Mucosa of rectum (tissue), 2 donors: ENCODE measurements at regions not wholly inside any gene's neighbourhood (a gene's known extent, or its start where the extent isn't known, plus 50 kb on each side); places are given as distances from the start of the nearest gene placed in this dataset.
"Not testable (repeated sequence)": the region's sequence is repeated elsewhere in the genome, so short reads cannot be mapped to it uniquely, and the experiment has no call there.

ENCODE experiments used
- H3K27ac ChIP-seq, 2 donors: one replicate each; pipeline ENCODE4 v1.7.0; 2013; ENCODE audit warnings: inconsistent platforms in 2 of 2, low read depth in 2 of 2, low read length in 2 of 2
- H3K27me3 ChIP-seq, 2 donors: one replicate each; pipeline ENCODE4 v1.7.0; 2013; ENCODE audit warnings: low read length in 2 of 2; ENCODE audit not compliant: control insufficient read depth in 2 of 2, insufficient read depth in 2 of 2
- H3K36me3 ChIP-seq, 2 donors: one replicate each; pipeline ENCODE4 v1.7.0; 2013; ENCODE audit warnings: low read length in 2 of 2; ENCODE audit not compliant: control insufficient read depth in 2 of 2, insufficient read depth in 2 of 2
- H3K4me1 ChIP-seq, 2 donors: one replicate each; pipeline ENCODE4 v1.7.0; 2013; ENCODE audit warnings: low read length in 2 of 2, mild to moderate bottlenecking in 1 of 2; ENCODE audit not compliant: control insufficient read depth in 2 of 2, insufficient read depth in 2 of 2
- H3K4me3 ChIP-seq, 2 donors: one replicate each; pipeline ENCODE4 v1.7.0; 2013; ENCODE audit warnings: low read length in 2 of 2
- H3K9ac ChIP-seq, 2 donors: one replicate each; pipeline ENCODE4 v1.7.0; 2013; ENCODE audit warnings: low read length in 2 of 2, low read depth in 1 of 2, mild to moderate bottlenecking in 1 of 2
- H3K9me3 ChIP-seq, 2 donors: one replicate each; pipeline ENCODE4 v1.7.0; 2013; ENCODE audit warnings: low read length in 2 of 2; ENCODE audit not compliant: control insufficient read depth in 2 of 2
- donor health status: healthy.
- donor health status: Normal muscosa, but diverticular disease.

DNA sequence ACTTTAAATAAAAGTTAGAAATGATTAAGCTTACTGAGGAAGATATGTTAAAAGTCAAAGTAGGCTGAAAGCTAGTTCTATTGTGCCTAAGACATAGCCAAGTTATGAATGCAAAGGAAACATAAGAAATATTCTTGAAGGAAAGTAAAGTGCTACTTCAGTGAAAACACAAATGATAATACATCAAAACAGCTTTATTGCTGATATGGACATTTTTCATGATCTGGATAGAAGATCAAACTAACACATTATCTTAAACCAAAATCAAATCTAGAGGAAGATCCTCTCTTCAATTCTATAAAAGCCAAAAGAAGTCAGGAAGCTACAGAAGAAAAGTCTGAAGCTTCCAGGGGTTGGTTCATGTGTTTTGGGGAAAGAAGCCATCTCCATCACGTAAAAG, 545.9 kb downstream of the COL11A1 start:
- Histone ChIP-seq H3K9ac (no peak overlapping the region), H3K27ac (no peak overlapping the region), H3K4me1 (no peaks in the 10 kb centered on the region), H3K4me3 (no peak overlapping the region), H3K36me3 (no peaks in the 10 kb centered on the region), H3K27me3 (no peaks in the 10 kb centered on the region), H3K9me3 (no peaks in the 10 kb centered on the region)

- H3K4me3 ChIP-seq = no peak overlapping the region
- no peaks in the 10 kb centered on the region for H3K9me3 ChIP-seq
- H3K9ac ChIP-seq = no peak overlapping the region
- no peaks in the 10 kb centered on the region for H3K27me3 ChIP-seq
- H3K4me1 ChIP-seq = no peaks in the 10 kb centered on the region
- no peaks in the 10 kb centered on the region for H3K36me3 ChIP-seq
- H3K27ac ChIP-seq = no peak overlapping the region
Observed at GRCh38 chr1:102550729-102551384, 554.1 kb upstream of the OLFM3 start.

DNA sequence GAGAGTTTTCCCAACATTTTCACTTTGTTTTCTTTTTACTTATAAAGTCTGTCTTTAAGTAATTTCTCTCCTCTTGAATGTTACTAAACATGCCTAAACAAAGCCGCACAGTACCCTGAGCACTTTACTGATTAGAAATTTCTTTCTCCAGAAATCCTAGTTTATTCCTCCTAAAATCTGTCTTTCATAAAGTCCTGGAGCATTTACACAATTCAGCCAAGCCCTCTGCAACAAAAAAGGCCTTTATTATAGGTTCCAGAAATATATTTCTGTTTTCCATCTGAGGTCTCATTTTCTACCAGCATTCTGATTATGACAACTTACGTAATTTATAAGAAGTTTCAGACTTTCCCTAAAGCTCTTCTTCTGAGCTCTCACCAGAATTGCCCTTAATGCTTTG, 549.5 kb upstream of the OLFM3 start:
- no peaks in the 10 kb centered on the region for H3K4me1 ChIP-seq
- H3K27me3 ChIP-seq = no peaks in the 10 kb centered on the region
- H3K27ac ChIP-seq = no peak overlapping the region

DNA sequence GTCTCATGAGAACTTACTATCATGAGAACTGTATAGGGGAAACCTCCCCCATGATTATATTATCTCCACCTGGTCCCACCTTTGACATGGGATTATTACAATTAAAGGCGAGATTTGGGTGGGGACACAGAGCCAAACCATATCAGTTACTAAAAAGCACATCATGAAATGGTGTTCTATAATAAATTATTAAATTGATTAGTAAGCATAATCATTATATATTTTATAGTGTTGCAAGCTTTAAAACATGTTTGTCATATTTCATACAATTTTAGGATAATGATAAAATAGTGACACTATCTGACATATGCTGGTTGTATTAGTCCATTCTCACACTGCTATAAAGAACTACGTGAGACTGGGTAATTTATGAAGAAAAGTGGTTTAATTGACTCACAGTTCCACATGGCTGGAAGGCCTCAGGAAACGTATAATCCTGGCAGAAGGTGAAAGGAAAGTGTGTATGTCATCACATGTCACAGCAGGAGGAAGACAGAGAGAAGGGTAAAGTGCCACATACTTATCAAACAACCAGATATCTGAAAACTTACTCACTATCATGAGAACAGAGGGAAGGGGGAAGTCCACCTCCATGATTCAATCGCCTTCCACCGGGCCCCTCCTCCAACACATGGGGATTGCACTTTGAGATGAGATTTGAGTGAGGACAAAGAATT, 539.2 kb upstream of the OLFM3 start:
- Histone ChIP-seq H3K9ac (no peak overlapping the region), H3K4me1 (no peaks in the 10 kb centered on the region), H3K27ac (no peak overlapping the region)

More for the DNA sequence above, 549.5 kb upstream of the OLFM3 start:
- H3K9me3 ChIP-seq = no peaks in the 10 kb centered on the region
- no peaks in the 10 kb centered on the region for H3K36me3 ChIP-seq
- H3K4me3 ChIP-seq = no peak overlapping the region
- no peak overlapping the region for H3K9ac ChIP-seq

DNA sequence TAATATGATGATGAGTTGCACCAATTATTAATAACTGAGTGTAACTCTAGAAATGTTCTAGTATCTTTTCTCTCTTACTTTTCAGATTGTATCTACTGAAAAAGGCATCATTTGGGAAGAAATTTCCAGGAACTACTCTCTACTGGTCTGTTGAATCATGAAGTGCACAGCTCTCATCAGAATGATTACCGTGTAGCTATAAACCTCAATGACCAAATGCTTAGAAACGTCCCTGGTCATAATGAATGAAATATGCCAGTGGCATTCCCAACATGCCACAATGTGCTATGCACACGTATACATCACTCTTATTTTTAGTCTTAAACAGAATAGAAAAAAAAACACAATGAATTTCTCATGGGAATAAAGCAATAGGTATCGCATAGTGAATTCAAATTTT, 534.3 kb upstream of the OLFM3 start:
- no peak overlapping the region for H3K27ac ChIP-seq
- H3K9ac ChIP-seq = no peak overlapping the region
- no peaks in the 10 kb centered on the region for H3K36me3 ChIP-seq
- no peak overlapping the region for H3K4me3 ChIP-seq
- H3K4me1 ChIP-seq = no peaks in the 10 kb centered on the region
- H3K27me3 ChIP-seq = no peaks in the 10 kb centered on the region
- H3K9me3 ChIP-seq = no peaks in the 10 kb centered on the region

More for the DNA sequence above, 539.2 kb upstream of the OLFM3 start:
- Histone ChIP-seq H3K9me3 (no peaks in the 10 kb centered on the region), H3K36me3 (no peaks in the 10 kb centered on the region), H3K27me3 (no peaks in the 10 kb centered on the region), H3K4me3 (no peak overlapping the region)

DNA sequence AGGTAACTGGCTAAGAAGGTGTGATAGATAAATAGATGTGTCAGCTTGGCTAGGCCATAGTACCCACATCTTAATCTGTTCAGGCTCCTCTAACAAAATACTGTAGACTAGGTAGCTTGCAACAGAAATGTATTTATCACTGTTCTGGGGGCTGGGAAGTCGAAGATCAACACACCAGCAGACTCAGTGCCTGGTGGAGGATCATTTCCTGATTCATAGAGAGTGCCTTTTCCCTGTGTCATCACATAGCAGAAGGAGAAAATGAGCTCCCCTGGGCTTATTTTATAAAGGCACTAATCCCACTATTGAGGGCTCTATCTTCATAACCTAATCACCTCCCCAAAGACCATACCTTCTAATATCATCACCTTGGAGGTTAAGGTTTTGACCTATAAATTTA, 532.7 kb upstream of the OLFM3 start:
- Histone ChIP-seq H3K9ac (no peak overlapping the region), H3K9me3 (no peaks in the 10 kb centered on the region), H3K4me3 (no peak overlapping the region), H3K36me3 (no peaks in the 10 kb centered on the region), H3K27me3 (no peaks in the 10 kb centered on the region), H3K27ac (no peak overlapping the region), H3K4me1 (no peaks in the 10 kb centered on the region)

GRCh38 chr1:102500758-102501157, 504.0 kb upstream of the OLFM3 start:
- H3K4me1 ChIP-seq = no peaks in the 10 kb centered on the region
- no peak overlapping the region for H3K9ac ChIP-seq
- no peaks in the 10 kb centered on the region for H3K27me3 ChIP-seq
- H3K27ac ChIP-seq = no peak overlapping the region
- peaks cover 0 to 6% of the 10 kb centered on the region in 2 donors for H3K9me3 ChIP-seq
- H3K36me3 ChIP-seq = no peaks in the 10 kb centered on the region
- no peak overlapping the region for H3K4me3 ChIP-seq

- peaks cover 0 to 6% of the 10 kb centered on the region in 2 donors for H3K9me3 ChIP-seq
- no peaks in the 10 kb centered on the region for H3K36me3 ChIP-seq
- H3K27ac ChIP-seq = no peak overlapping the region
- H3K4me3 ChIP-seq = no peak overlapping the region
- H3K9ac ChIP-seq = no peak overlapping the region
- no peaks in the 10 kb centered on the region for H3K4me1 ChIP-seq
- no peaks in the 10 kb centered on the region for H3K27me3 ChIP-seq
Observed at GRCh38 chr1:102498929-102499328, 502.2 kb upstream of the OLFM3 start.

DNA sequence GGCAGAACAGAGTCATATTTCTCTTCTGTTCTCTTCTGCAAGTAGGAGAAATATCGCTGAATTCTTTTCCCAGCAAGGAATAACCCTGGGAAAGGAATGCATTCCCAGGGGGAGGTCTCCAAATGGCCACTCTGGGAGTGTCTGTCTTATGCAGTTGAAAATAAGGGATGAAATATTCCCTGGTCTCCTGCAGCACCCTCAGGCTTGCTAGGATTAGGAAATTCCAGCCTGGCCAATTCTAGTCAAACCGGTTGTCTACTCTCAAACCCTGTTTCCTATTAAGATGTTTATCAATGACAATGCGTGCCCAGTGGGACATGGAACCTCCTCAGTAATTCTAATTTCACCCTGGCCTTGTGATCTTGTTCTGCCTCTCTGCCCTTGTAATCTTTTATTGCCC, 501.1 kb upstream of the OLFM3 start:
- H3K27me3 ChIP-seq, H3K9ac ChIP-seq, H3K4me3 ChIP-seq, H3K9me3 ChIP-seq, H3K36me3 ChIP-seq, H3K4me1 ChIP-seq, H3K27ac ChIP-seq: not testable (repeated sequence)

GRCh38 chr1:102472520-102472919, 475.8 kb upstream of the OLFM3 start:
- no peaks in the 10 kb centered on the region for H3K4me1 ChIP-seq
- no peak overlapping the region for H3K9ac ChIP-seq
- no peaks in the 10 kb centered on the region for H3K9me3 ChIP-seq
- H3K27me3 ChIP-seq = no peaks in the 10 kb centered on the region
- H3K4me3 ChIP-seq = no peak overlapping the region
- no peaks in the 10 kb centered on the region for H3K36me3 ChIP-seq
- H3K27ac ChIP-seq = no peak overlapping the region
